GM12878 (cell line): ENCODE measurements at regions not wholly inside any gene's neighbourhood (a gene's known extent, or its start where the extent isn't known, plus 50 kb on each side); places are given as distances from the start of the nearest gene placed in this dataset.

ENCODE experiments used
- ATAC-seq: fragments of 200-7000 bp; cut with Tn5 transposase; 3 replicates; pipeline ENCODE4 v1.9.1; 2020; ENCODE audit warnings: mild to moderate bottlenecking, moderate library complexity
- BruUV-seq: library from RNA; stranded (reverse); fragments of 400-500 nt; replicated peaks from 2 replicates; lab custom pipeline; 2021; lab: Mats Ljungman, UMichigan
- CTCF ChIA-PET: fragments of 300-600 bp; sonication (Branson Sonifier 250); formaldehyde crosslinking; extraction: SDS; loops from one replicate; lab custom pipeline; 2021; ENCODE audit warnings: inconsistent platforms; lab: Yijun Ruan, JAX
- POLR2A ChIA-PET: fragments of 350-600 bp; formaldehyde crosslinking; extraction: SDS; loops from one replicate; lab custom pipeline; 2021; ENCODE audit warnings: inconsistent platforms; lab: Charles Lee
- RAD21 ChIA-PET: fragments of 300-600 bp; sonication (Branson Sonifier 250); formaldehyde crosslinking; loops from one replicate; lab custom pipeline; 2023; ENCODE audit warnings: antibody characterized with exemption; ENCODE audit not compliant: unreplicated experiment; lab: Charles Lee
- SMC1A ChIA-PET: fragments of 300-600 bp; sonication (Branson Sonifier 250); formaldehyde crosslinking; loops from one replicate; lab custom pipeline; 2023; ENCODE audit not compliant: unreplicated experiment, uncharacterized antibody; lab: Charles Lee
- DNase-seq: peaks from one replicate; pipeline ENCODE4 v3.0.0-alpha.2; 2011; ENCODE audit warnings: low read depth, low spot score
- FAIRE-seq: peaks from 3 replicates; lab custom pipeline; 2011; peaks lifted over from hg19 to GRCh38; lab: Jason Lieb, UNC
- H2AFZ ChIP-seq: 2 replicates; pipeline ENCODE4 v1.6.0; 2011; ENCODE audit warnings: low read depth, low read length, control low read depth; ENCODE audit not compliant: control insufficient read depth
- H3K27ac ChIP-seq: 2 replicates; pipeline ENCODE4 v1.5.1; 2011; ENCODE audit warnings: control low read depth; ENCODE audit not compliant: control insufficient read depth, insufficient read depth
- H3K27me3 ChIP-seq, 2 experiments: replicated peaks in 1 of 2; 2 replicates each; pipeline versions ENCODE4 v1.6.0 to v1.6.1; 2011; ENCODE audit warnings: low read length in 1 of 2; ENCODE audit not compliant: control insufficient read depth in 2 of 2, insufficient read depth in 2 of 2
- H3K36me3 ChIP-seq, 2 experiments: 2 replicates each; pipeline ENCODE4 v1.5.1; 2011; ENCODE audit warnings: low read length in 1 of 2; ENCODE audit not compliant: control insufficient read depth in 2 of 2, insufficient read depth in 2 of 2
- H3K4me1 ChIP-seq: 2 replicates; pipeline ENCODE4 v1.6.1; 2011; ENCODE audit warnings: mild to moderate bottlenecking, low read length, moderate library complexity, mixed read lengths; ENCODE audit not compliant: control insufficient read depth, insufficient read depth
- H3K4me2 ChIP-seq: 2 replicates; pipeline ENCODE4 v1.6.0; 2011; ENCODE audit warnings: control low read depth; ENCODE audit not compliant: control insufficient read depth, insufficient read depth
- H3K4me3 ChIP-seq: fragments of 200-600 bp; sonication (generic); 2 replicates; pipeline ENCODE4 v1.5.1; 2016
- H3K79me2 ChIP-seq: 2 replicates; pipeline ENCODE4 v1.6.0; 2011; ENCODE audit warnings: low read length; ENCODE audit not compliant: control insufficient read depth, insufficient read depth
- H3K9ac ChIP-seq: 2 replicates; pipeline ENCODE4 v1.8.0; 2011; ENCODE audit warnings: low read length, control low read depth, mixed read lengths; ENCODE audit not compliant: control insufficient read depth, insufficient read depth
- H3K9me3 ChIP-seq: replicated peaks from 3 replicates; pipeline ENCODE4 v1.5.1; 2011; ENCODE audit warnings: mild to moderate bottlenecking, low read length; ENCODE audit not compliant: control insufficient read depth, insufficient read depth
- H4K20me1 ChIP-seq: 2 replicates; pipeline ENCODE4 v1.6.0; 2011; ENCODE audit not compliant: control insufficient read depth, insufficient read depth
- IKZF1 ChIP-seq: fragments of 450-650 bp; conservative IDR thresholded peaks from 2 replicates; pipeline ENCODE4 v1.6.1; 2017; ENCODE audit warnings: antibody characterized with exemption, mild to moderate bottlenecking
- MYC ChIP-seq: IDR thresholded peaks from 2 replicates; pipeline ENCODE4 v1.6.1; 2011; ENCODE audit warnings: mild to moderate bottlenecking, low read length, moderate library complexity, inconsistent platforms; ENCODE audit not compliant: insufficient read depth, insufficient replicate concordance, insufficient read length, severe bottlenecking
- NFIC ChIP-seq: IDR thresholded peaks from 2 replicates; pipeline ENCODE4 v1.6.1; 2012; ENCODE audit warnings: low read depth, mild to moderate bottlenecking, inconsistent platforms, low read length, moderate library complexity
- NR2C1 ChIP-seq: fragments of 450-650 bp; IDR thresholded peaks from 2 replicates; pipeline ENCODE4 v1.6.1; 2017; ENCODE audit warnings: antibody characterized with exemption, mild to moderate bottlenecking, moderate library complexity
- ZNF207 ChIP-seq: fragments of 450-650 bp; IDR thresholded peaks from 2 replicates; pipeline ENCODE4 v1.6.1; 2014; ENCODE audit warnings: antibody characterized with exemption, mild to moderate bottlenecking, borderline replicate concordance
- WGBS: methylation state at CpG from one replicate; pipeline ENCODE4 v1.1.6; 2016; ENCODE audit warnings: low lambda C conversion rate; ENCODE audit not compliant: insufficient replicate concordance, insufficient coverage; ENCODE audit errors: missing lambda C conversion rate; 5-methylcytosine and 5-hydroxymethylcytosine counted together
- in situ Hi-C: fragments of 300-500 bp; cut with MboI; formaldehyde crosslinking; loops from 9 replicates; pipeline ENCODE4 v1.14.3; 2018; ENCODE audit warnings: mixed read lengths
- intact Hi-C: fragments of 100-400 bp; cut with micrococcal nuclease; formaldehyde crosslinking; loops from one replicate; pipeline ENCODE4 v1.14.2; 2022; ENCODE audit not compliant: unreplicated experiment
- TF ChIP-seq, protein P1 (sequence below), 3 experiments: IDR thresholded peaks in 2 of 3; conservative IDR thresholded peaks in 1 of 3; 2 replicates each; pipeline ENCODE4 v1.5.1; 2011; ENCODE audit warnings: low read depth in 3 of 3, low read length in 3 of 3, mild to moderate bottlenecking in 3 of 3, control low read depth in 2 of 3, moderate library complexity in 2 of 3, inconsistent platforms in 1 of 3, mixed read lengths in 1 of 3; ENCODE audit not compliant: control insufficient read depth in 2 of 3, insufficient read depth in 1 of 3; ENCODE audit errors: extremely low read depth in 1 of 3
- TF ChIP-seq, protein P2 (sequence below): fragments of 450-650 bp; IDR thresholded peaks from 2 replicates; pipeline ENCODE4 v1.6.1; 2016; ENCODE audit warnings: mild to moderate bottlenecking, moderate library complexity, borderline replicate concordance

DNA sequence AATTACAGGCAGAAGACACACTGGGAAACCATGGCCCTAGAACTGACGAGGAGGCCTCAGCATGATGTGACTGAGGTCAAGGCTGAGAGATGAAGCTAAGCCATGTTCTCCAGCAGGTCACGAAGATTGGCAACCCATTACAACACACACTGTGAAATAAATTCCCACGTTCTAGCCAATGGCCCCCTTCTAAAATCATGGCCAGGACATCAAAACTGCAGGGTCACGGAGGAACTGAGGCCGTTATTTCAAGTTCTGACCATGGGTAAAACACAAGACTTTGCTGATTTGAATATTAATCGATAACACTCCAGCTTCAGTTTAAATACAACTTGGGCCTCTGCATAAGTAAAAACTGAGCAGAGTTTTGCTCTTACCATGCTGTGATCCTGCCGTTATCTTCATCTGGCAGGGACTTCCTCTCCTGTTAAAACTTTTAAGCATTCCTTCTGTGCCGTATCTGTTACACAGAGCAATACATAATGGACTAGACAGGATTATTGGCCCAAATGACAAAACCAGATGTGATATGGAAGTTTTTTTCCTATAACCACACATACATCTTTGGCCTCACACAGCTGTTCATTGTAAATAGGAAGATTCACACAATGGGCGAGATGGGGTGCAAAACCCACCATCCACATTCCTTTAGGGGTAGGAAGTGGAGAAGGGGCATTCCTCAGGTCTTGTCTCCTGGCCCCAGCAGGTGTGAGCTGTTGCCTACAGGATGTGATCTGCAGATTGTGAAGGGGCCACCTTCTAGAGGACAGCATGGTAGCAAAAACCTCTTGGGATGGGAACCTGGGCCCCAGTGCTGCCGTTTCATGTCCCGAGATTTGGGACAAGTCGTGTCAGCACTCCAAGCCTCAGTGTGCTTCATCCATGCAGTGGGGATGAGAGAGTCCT is 207.4 kb downstream of the OPA1 start:
- FAIRE-seq: no peak
- BruUV-seq: no TSS peak
- Histone ChIP-seq H3K27ac (no peak overlapping the region), H3K4me1 (no peaks in the 10 kb centered on the region), H3K9ac (no peak overlapping the region), H3K27me3 (no peaks in the 10 kb centered on the region), H3K4me2 (no peak overlapping the region), H3K36me3 (no peaks in the 10 kb centered on the region), H2AFZ (no peak overlapping the region), H3K4me3 (no peak overlapping the region), H3K9me3 (no peaks in the 10 kb centered on the region), H3K79me2 (no peaks in the 10 kb centered on the region), H4K20me1 (no peaks in the 10 kb centered on the region)
- in situ Hi-C loops (no loop called here), intact Hi-C loops (no loop called here)
- ChIA-PET POLR2A (no interaction called here), SMC1A (interaction anchor here (0.8 to 1.2 kb wide), 2 partner anchors 21 to 340 kb away, joined by 3 read pairs; no protein-coding TSS in a partner anchor), CTCF (no interaction called here), RAD21 (no interaction called here)
- no peak for ATAC-seq
- TF ChIP-seq, protein P1, sequence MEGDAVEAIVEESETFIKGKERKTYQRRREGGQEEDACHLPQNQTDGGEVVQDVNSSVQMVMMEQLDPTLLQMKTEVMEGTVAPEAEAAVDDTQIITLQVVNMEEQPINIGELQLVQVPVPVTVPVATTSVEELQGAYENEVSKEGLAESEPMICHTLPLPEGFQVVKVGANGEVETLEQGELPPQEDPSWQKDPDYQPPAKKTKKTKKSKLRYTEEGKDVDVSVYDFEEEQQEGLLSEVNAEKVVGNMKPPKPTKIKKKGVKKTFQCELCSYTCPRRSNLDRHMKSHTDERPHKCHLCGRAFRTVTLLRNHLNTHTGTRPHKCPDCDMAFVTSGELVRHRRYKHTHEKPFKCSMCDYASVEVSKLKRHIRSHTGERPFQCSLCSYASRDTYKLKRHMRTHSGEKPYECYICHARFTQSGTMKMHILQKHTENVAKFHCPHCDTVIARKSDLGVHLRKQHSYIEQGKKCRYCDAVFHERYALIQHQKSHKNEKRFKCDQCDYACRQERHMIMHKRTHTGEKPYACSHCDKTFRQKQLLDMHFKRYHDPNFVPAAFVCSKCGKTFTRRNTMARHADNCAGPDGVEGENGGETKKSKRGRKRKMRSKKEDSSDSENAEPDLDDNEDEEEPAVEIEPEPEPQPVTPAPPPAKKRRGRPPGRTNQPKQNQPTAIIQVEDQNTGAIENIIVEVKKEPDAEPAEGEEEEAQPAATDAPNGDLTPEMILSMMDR (IDR thresholded peaks at IDR 0.05 in 2 of 3, conservative IDR thresholded peaks at IDR 0.05 in 1 of 3; ENCODE audit: control insufficient read depth in 2 of 3, extremely low read depth in 1 of 3, insufficient read depth in 1 of 3, low read depth in 3 of 3, low read length in 3 of 3): no peak
- TF ChIP-seq, protein P2, sequence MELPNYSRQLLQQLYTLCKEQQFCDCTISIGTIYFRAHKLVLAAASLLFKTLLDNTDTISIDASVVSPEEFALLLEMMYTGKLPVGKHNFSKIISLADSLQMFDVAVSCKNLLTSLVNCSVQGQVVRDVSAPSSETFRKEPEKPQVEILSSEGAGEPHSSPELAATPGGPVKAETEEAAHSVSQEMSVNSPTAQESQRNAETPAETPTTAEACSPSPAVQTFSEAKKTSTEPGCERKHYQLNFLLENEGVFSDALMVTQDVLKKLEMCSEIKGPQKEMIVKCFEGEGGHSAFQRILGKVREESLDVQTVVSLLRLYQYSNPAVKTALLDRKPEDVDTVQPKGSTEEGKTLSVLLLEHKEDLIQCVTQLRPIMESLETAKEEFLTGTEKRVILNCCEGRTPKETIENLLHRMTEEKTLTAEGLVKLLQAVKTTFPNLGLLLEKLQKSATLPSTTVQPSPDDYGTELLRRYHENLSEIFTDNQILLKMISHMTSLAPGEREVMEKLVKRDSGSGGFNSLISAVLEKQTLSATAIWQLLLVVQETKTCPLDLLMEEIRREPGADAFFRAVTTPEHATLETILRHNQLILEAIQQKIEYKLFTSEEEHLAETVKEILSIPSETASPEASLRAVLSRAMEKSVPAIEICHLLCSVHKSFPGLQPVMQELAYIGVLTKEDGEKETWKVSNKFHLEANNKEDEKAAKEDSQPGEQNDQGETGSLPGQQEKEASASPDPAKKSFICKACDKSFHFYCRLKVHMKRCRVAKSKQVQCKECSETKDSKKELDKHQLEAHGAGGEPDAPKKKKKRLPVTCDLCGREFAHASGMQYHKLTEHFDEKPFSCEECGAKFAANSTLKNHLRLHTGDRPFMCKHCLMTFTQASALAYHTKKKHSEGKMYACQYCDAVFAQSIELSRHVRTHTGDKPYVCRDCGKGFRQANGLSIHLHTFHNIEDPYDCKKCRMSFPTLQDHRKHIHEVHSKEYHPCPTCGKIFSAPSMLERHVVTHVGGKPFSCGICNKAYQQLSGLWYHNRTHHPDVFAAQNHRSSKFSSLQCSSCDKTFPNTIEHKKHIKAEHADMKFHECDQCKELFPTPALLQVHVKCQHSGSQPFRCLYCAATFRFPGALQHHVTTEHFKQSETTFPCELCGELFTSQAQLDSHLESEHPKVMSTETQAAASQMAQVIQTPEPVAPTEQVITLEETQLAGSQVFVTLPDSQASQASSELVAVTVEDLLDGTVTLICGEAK: no peak
- TF ChIP-seq ZNF207: no peak
- TF ChIP-seq MYC: no peak
- TF ChIP-seq IKZF1: no peak
- TF ChIP-seq NFIC: no peak
- TF ChIP-seq NR2C1: no peak
- no peak for DNase-seq
- WGBS: 47% methylated on average over 12 of the region's 12 CpGs
